Muscle of leg (tissue), 3 donors: ENCODE measurements at regions not wholly inside any gene's neighbourhood (a gene's known extent, or its start where the extent isn't known, plus 50 kb on each side); places are given as distances from the start of the nearest gene placed in this dataset.

ENCODE experiments used
- DNase-seq: peaks from one replicate; pipeline ENCODE4 v3.0.0; 2013
- H3K27ac ChIP-seq: one replicate; pipeline ENCODE4 v1.5.1; 2013; ENCODE audit warnings: mild to moderate bottlenecking, low read length, control low read depth
- H3K27me3 ChIP-seq: one replicate; pipeline ENCODE4 v1.6.1; 2013; ENCODE audit warnings: low read length; ENCODE audit not compliant: control insufficient read depth, insufficient read depth
- H3K36me3 ChIP-seq: one replicate; pipeline ENCODE4 v1.6.1; 2013; ENCODE audit warnings: low read length; ENCODE audit not compliant: control insufficient read depth, insufficient read depth
- H3K4me1 ChIP-seq: one replicate; pipeline ENCODE4 v1.6.1; 2013; ENCODE audit warnings: low read length; ENCODE audit not compliant: control insufficient read depth, insufficient read depth
- H3K4me3 ChIP-seq: one replicate; pipeline ENCODE4 v1.5.1; 2013; ENCODE audit warnings: low read length, control low read depth
- H3K9me3 ChIP-seq: replicated peaks from 2 replicates; pipeline ENCODE4 v1.6.1; 2013; ENCODE audit warnings: low read depth, low read length; ENCODE audit not compliant: control insufficient read depth
- WGBS: methylation state at CpG from one replicate; pipeline ENCODE4 v1.1.5; 2013; ENCODE audit warnings: missing lambda C conversion rate; ENCODE audit not compliant: insufficient coverage; 5-methylcytosine and 5-hydroxymethylcytosine counted together

- Histone ChIP-seq H3K4me1 (peaks cover 3% of the 10 kb centered on the region), H3K4me3 (no peak overlapping the region), H3K27me3 (no peaks in the 10 kb centered on the region), H3K27ac (peak overlapping the region; percentile 49), H3K9me3 (no peaks in the 10 kb centered on the region), H3K36me3 (no peaks in the 10 kb centered on the region)
- DNase-seq: peak; percentile 43
- no CpG with 5 or more reads among the region's 4 CpGs for WGBS
Observed at GRCh38 chr14:89534902-89535685, 118.1 kb upstream of the FOXN3 start.

GRCh38 chr14:89533766-89534165 lies 116.7 kb upstream of the FOXN3 start:
- Histone ChIP-seq H3K9me3 (no peaks in the 10 kb centered on the region), H3K36me3 (no peaks in the 10 kb centered on the region), H3K27me3 (no peaks in the 10 kb centered on the region), H3K27ac (no peak overlapping the region), H3K4me1 (peaks cover 3% of the 10 kb centered on the region), H3K4me3 (no peak overlapping the region)
- no CpG with 5 or more reads among the region's 4 CpGs for WGBS
- no peak for DNase-seq

GRCh38 chr14:89533136-89533535 lies 116.1 kb upstream of the FOXN3 start:
- DNase-seq: no peak
- no peak overlapping the region for H3K4me3 ChIP-seq
- H3K36me3 ChIP-seq: no peaks in the 10 kb centered on the region
- WGBS: 94% methylated on average over 12 of the region's 12 CpGs
- H3K4me1 ChIP-seq: peaks cover 3% of the 10 kb centered on the region
- H3K27ac ChIP-seq: no peak overlapping the region
- H3K9me3 ChIP-seq: no peaks in the 10 kb centered on the region
- no peaks in the 10 kb centered on the region for H3K27me3 ChIP-seq

GRCh38 chr14:89531661-89532335 lies 114.8 kb upstream of the FOXN3 start:
- WGBS: 75% methylated on average over 4 of the region's 9 CpGs
- H3K36me3 ChIP-seq: no peaks in the 10 kb centered on the region
- H3K4me3 ChIP-seq: no peak overlapping the region
- H3K27me3 ChIP-seq: no peaks in the 10 kb centered on the region
- no peak overlapping the region for H3K27ac ChIP-seq
- no peaks in the 10 kb centered on the region for H3K9me3 ChIP-seq
- peaks cover 3% of the 10 kb centered on the region for H3K4me1 ChIP-seq
- peak; percentile 74 for DNase-seq

- no peaks in the 10 kb centered on the region for H3K4me1 ChIP-seq
- H3K36me3 ChIP-seq: no peaks in the 10 kb centered on the region
- H3K27ac ChIP-seq: no peak overlapping the region
- H3K27me3 ChIP-seq: no peaks in the 10 kb centered on the region
- no peak overlapping the region for H3K4me3 ChIP-seq
- H3K9me3 ChIP-seq: peaks cover 4% of the 10 kb centered on the region
- WGBS: 86% methylated on average over 1 of the region's 4 CpGs
- no peak for DNase-seq
Observed at GRCh38 chr14:89524990-89525667, 108.1 kb upstream of the FOXN3 start.

- Histone ChIP-seq H3K27ac (no peak overlapping the region), H3K27me3 (no peaks in the 10 kb centered on the region), H3K4me1 (no peaks in the 10 kb centered on the region), H3K4me3 (no peak overlapping the region), H3K36me3 (no peaks in the 10 kb centered on the region), H3K9me3 (peaks cover 4% of the 10 kb centered on the region)
- no peak for DNase-seq
Observed at GRCh38 chr14:89524412-89524811, 107.4 kb upstream of the FOXN3 start.

GRCh38 chr14:89521988-89522387 lies 105.0 kb upstream of the FOXN3 start:
- Histone ChIP-seq H3K4me1 (no peaks in the 10 kb centered on the region), H3K27ac (no peak overlapping the region), H3K27me3 (no peaks in the 10 kb centered on the region), H3K36me3 (no peaks in the 10 kb centered on the region), H3K9me3 (peaks cover 4% of the 10 kb centered on the region), H3K4me3 (no peak overlapping the region)
- DNase-seq: no peak

- peaks cover 3% of the 10 kb centered on the region for H3K9me3 ChIP-seq
- 80% methylated on average over 5 of the region's 10 CpGs for WGBS
- no peak for DNase-seq
- no peaks in the 10 kb centered on the region for H3K36me3 ChIP-seq
- H3K27ac ChIP-seq: no peak overlapping the region
- no peaks in the 10 kb centered on the region for H3K4me1 ChIP-seq
- H3K4me3 ChIP-seq: no peak overlapping the region
- no peaks in the 10 kb centered on the region for H3K27me3 ChIP-seq
Observed at GRCh38 chr14:89519040-89519439, 102.0 kb upstream of the FOXN3 start.

GRCh38 chr14:89516173-89516572 lies 99.1 kb upstream of the FOXN3 start:
- H3K36me3 ChIP-seq: no peaks in the 10 kb centered on the region
- no peak overlapping the region for H3K27ac ChIP-seq
- H3K27me3 ChIP-seq: no peaks in the 10 kb centered on the region
- no peaks in the 10 kb centered on the region for H3K9me3 ChIP-seq
- no peak overlapping the region for H3K4me3 ChIP-seq
- no peak for DNase-seq
- no peaks in the 10 kb centered on the region for H3K4me1 ChIP-seq
- WGBS: 20% methylated on average over 1 of the region's 5 CpGs

- no peak overlapping the region for H3K27ac ChIP-seq
- no peaks in the 10 kb centered on the region for H3K4me1 ChIP-seq
- no peaks in the 10 kb centered on the region for H3K27me3 ChIP-seq
- no peaks in the 10 kb centered on the region for H3K9me3 ChIP-seq
- DNase-seq: no peak
- 100% methylated on average over 2 of the region's 11 CpGs for WGBS
- H3K36me3 ChIP-seq: no peaks in the 10 kb centered on the region
- no peak overlapping the region for H3K4me3 ChIP-seq
Observed at GRCh38 chr14:89514601-89515000, 97.6 kb upstream of the FOXN3 start.
